Activated CD8-positive, alpha-beta T cell treated with anti-CD3 and anti-CD28 coated beads for 36 hours (primary cell): ENCODE measurements at regions not wholly inside any gene's neighbourhood (a gene's known extent, or its start where the extent isn't known, plus 50 kb on each side); places are given as distances from the start of the nearest gene placed in this dataset.

Source experiments
- ATAC-seq: fragments of 200-7000 bp; cut with Tn5 transposase; one replicate; pipeline ENCODE4 v1.10.0; 2021; ENCODE audit warnings: mild to moderate bottlenecking, moderate library complexity
- CTCF ChIA-PET: fragments of 350-600 bp; sonication (Branson Sonifier 250); formaldehyde crosslinking; loops from one replicate; lab custom pipeline; 2021; ENCODE audit warnings: antibody characterized with exemption; lab: Charles Lee
- POLR2A ChIA-PET: fragments of 350-600 bp; sonication (Branson Sonifier 250); formaldehyde crosslinking; loops from one replicate; lab custom pipeline; 2021; ENCODE audit warnings: antibody characterized with exemption; lab: Charles Lee
- DNase-seq: peaks from one replicate; pipeline ENCODE4 v3.0.0-alpha.2; 2020
- H3K27ac Mint-ChIP-seq: one replicate; pipeline ENCODE4 v1.8.0; 2021; ENCODE audit warnings: mild to moderate bottlenecking, mixed read lengths
- H3K27me3 Mint-ChIP-seq: one replicate; pipeline ENCODE4 v1.8.0; 2021; ENCODE audit warnings: mixed read lengths
- H3K36me3 Mint-ChIP-seq: one replicate; pipeline ENCODE4 v1.8.0; 2021; ENCODE audit warnings: low read depth, mixed read lengths
- H3K4me1 Mint-ChIP-seq: one replicate; pipeline ENCODE4 v1.8.0; 2021; ENCODE audit warnings: low read depth, mixed read lengths
- H3K4me3 Mint-ChIP-seq: one replicate; pipeline ENCODE4 v1.8.0; 2021; ENCODE audit warnings: mild to moderate bottlenecking, moderate library complexity, mixed read lengths
- H3K9me3 Mint-ChIP-seq: one replicate; pipeline ENCODE4 v1.8.0; 2021; ENCODE audit warnings: mixed read lengths
- CTCF ChIP-seq: fragments of 200-600 bp; IDR thresholded peaks from one replicate; pipeline ENCODE4 v1.8.0; 2022; ENCODE audit warnings: antibody characterized with exemption, mild to moderate bottlenecking
- intact Hi-C: fragments of 100-400 bp; cut with micrococcal nuclease; formaldehyde crosslinking; loops from one replicate; pipeline ENCODE4 v1.10.0; 2022

- no peak for DNase-seq
- Mint-ChIP-seq H3K4me3 (no peak overlapping the region), H3K9me3 (no peaks in the 10 kb centered on the region), H3K27ac (no peak overlapping the region), H3K27me3 (no peaks in the 10 kb centered on the region), H3K4me1 (no peaks in the 10 kb centered on the region), H3K36me3 (no peaks in the 10 kb centered on the region)
- ChIA-PET CTCF (no interaction called here), POLR2A (no interaction called here)
- ATAC-seq = no peak
- TF ChIP-seq CTCF = no peak
- intact Hi-C loops = no loop called here
Measured at GRCh38 chr3:104731074-104731473, 635.6 kb upstream of the ALCAM start.

GRCh38 chr3:104734627-104735026, 632.1 kb upstream of the ALCAM start:
- Mint-ChIP-seq H3K36me3 (no peaks in the 10 kb centered on the region), H3K27ac (no peak overlapping the region), H3K9me3 (no peaks in the 10 kb centered on the region), H3K27me3 (no peaks in the 10 kb centered on the region), H3K4me1 (no peaks in the 10 kb centered on the region), H3K4me3 (no peak overlapping the region)
- CTCF ChIA-PET = no interaction called here
- DNase-seq (no peak), ATAC-seq (no peak)
- intact Hi-C loops = no loop called here
- TF ChIP-seq CTCF = no peak
- POLR2A ChIA-PET = no interaction called here

GRCh38 chr3:104735691-104736090, 631.0 kb upstream of the ALCAM start:
- no peaks in the 10 kb centered on the region for H3K9me3 Mint-ChIP-seq
- no peak overlapping the region for H3K4me3 Mint-ChIP-seq
- CTCF ChIA-PET = no interaction called here
- DNase-seq = no peak
- POLR2A ChIA-PET = no interaction called here
- H3K36me3 Mint-ChIP-seq = no peaks in the 10 kb centered on the region
- no peaks in the 10 kb centered on the region for H3K4me1 Mint-ChIP-seq
- intact Hi-C loops = no loop called here
- no peak overlapping the region for H3K27ac Mint-ChIP-seq
- H3K27me3 Mint-ChIP-seq = no peaks in the 10 kb centered on the region
- no peak for TF ChIP-seq CTCF
- no peak for ATAC-seq

- Mint-ChIP-seq H3K27me3 (no peaks in the 10 kb centered on the region), H3K9me3 (no peaks in the 10 kb centered on the region), H3K4me1 (no peaks in the 10 kb centered on the region), H3K4me3 (no peak overlapping the region), H3K27ac (no peak overlapping the region), H3K36me3 (no peaks in the 10 kb centered on the region)
- CTCF ChIA-PET = interaction anchor here (0.8 kb wide), 1 partner anchor 567 kb away, joined by 3 read pairs; no protein-coding TSS in a partner anchor
- intact Hi-C loops = no loop called here
- ATAC-seq (no peak), DNase-seq (no peak)
- POLR2A ChIA-PET = no interaction called here
- no peak for TF ChIP-seq CTCF
Measured at GRCh38 chr3:104738271-104738670, 628.4 kb upstream of the ALCAM start.

GRCh38 chr3:104740874-104741379, 625.8 kb upstream of the ALCAM start:
- H3K36me3 Mint-ChIP-seq = no peaks in the 10 kb centered on the region
- no peaks in the 10 kb centered on the region for H3K4me1 Mint-ChIP-seq
- H3K27ac Mint-ChIP-seq = no peak overlapping the region
- H3K4me3 Mint-ChIP-seq = no peak overlapping the region
- DNase-seq = no peak
- intact Hi-C loops = no loop called here
- no peaks in the 10 kb centered on the region for H3K27me3 Mint-ChIP-seq
- ChIA-PET POLR2A (no interaction called here), CTCF (no interaction called here)
- no peak for TF ChIP-seq CTCF
- H3K9me3 Mint-ChIP-seq = no peaks in the 10 kb centered on the region
- no peak for ATAC-seq
